IMR-90 (cell line): ENCODE measurements at regions not wholly inside any gene's neighbourhood (a gene's known extent, or its start where the extent isn't known, plus 50 kb on each side); places are given as distances from the start of the nearest gene placed in this dataset.

Experiments
- ATAC-seq: fragments of 200-7000 bp; cut with Tn5 transposase; 2 replicates; pipeline ENCODE4 v1.9.1; 2020; ENCODE audit warnings: low read depth, mild to moderate bottlenecking, moderate library complexity
- BruUV-seq: library from RNA; stranded (reverse); fragments of 400-500 nt; replicated peaks from 2 replicates; lab custom pipeline; 2021; lab: Mats Ljungman, UMichigan
- CTCF ChIA-PET: fragments of 300-600 bp; formaldehyde crosslinking; extraction: SDS; loops from one replicate; lab custom pipeline; 2021; ENCODE audit warnings: antibody characterized with exemption; lab: Yijun Ruan, JAX
- POLR2A ChIA-PET: fragments of 300-600 bp; sonication (Branson Sonifier 250); formaldehyde crosslinking; loops from one replicate; lab custom pipeline; 2022; ENCODE audit warnings: antibody characterized with exemption; ENCODE audit not compliant: unreplicated experiment; lab: Charles Lee
- DNase-seq: peaks from one replicate; pipeline ENCODE4 v3.0.0; 2013
- H2AFZ ChIP-seq: replicated peaks from 2 replicates; pipeline ENCODE3; 2013; ENCODE audit warnings: low read length, mild to moderate bottlenecking; ENCODE audit not compliant: poor library complexity
- H2AK5ac ChIP-seq: 2 replicates; pipeline ENCODE4 v1.6.1; 2013; ENCODE audit warnings: low read depth, low read length, inconsistent platforms
- H2AK9ac ChIP-seq: replicated peaks from 2 replicates; pipeline ENCODE3; 2013; ENCODE audit warnings: mild to moderate bottlenecking, low read depth, low read length, moderate library complexity; ENCODE audit not compliant: poor library complexity
- H2BK120ac ChIP-seq: 2 replicates; pipeline ENCODE4 v1.6.1; 2013; ENCODE audit warnings: low read depth, low read length, inconsistent platforms
- H2BK15ac ChIP-seq: 3 replicates; pipeline ENCODE4 v1.6.1; 2013; ENCODE audit warnings: low read depth, low read length, inconsistent platforms
- H2BK20ac ChIP-seq: 2 replicates; pipeline ENCODE4 v1.6.1; 2013; ENCODE audit warnings: low read depth, mild to moderate bottlenecking, inconsistent platforms, low read length, moderate library complexity
- H2BK5ac ChIP-seq: 2 replicates; pipeline ENCODE4 v1.6.1; 2013; ENCODE audit warnings: mild to moderate bottlenecking, low read depth, low read length, inconsistent platforms; ENCODE audit not compliant: poor library complexity, severe bottlenecking
- H3K14ac ChIP-seq: replicated peaks from 2 replicates; pipeline ENCODE4 v1.6.1; 2013; ENCODE audit warnings: low read depth, low read length, inconsistent platforms
- H3K18ac ChIP-seq: 2 replicates; pipeline ENCODE4 v1.6.1; 2013; ENCODE audit warnings: low read depth, low read length, control low read depth
- H3K23ac ChIP-seq: 2 replicates; pipeline ENCODE4 v1.6.1; 2013; ENCODE audit warnings: low read depth, low read length, inconsistent platforms
- H3K27ac ChIP-seq: 2 replicates; pipeline ENCODE4 v1.5.1; 2013; ENCODE audit warnings: mild to moderate bottlenecking, control low read depth, low read length; ENCODE audit not compliant: insufficient read depth
- H3K27me3 ChIP-seq: 2 replicates; pipeline ENCODE4 v1.6.1; 2013; ENCODE audit warnings: low read length; ENCODE audit not compliant: control insufficient read depth, insufficient read depth
- H3K36me3 ChIP-seq: 2 replicates; pipeline ENCODE4 v1.6.1; 2013; ENCODE audit warnings: low read length, mixed read lengths; ENCODE audit not compliant: control insufficient read depth, insufficient read depth
- H3K4ac ChIP-seq: 2 replicates; pipeline ENCODE4 v1.6.1; 2013; ENCODE audit warnings: low read depth, low read length, inconsistent platforms
- H3K4me1 ChIP-seq: 2 replicates; pipeline ENCODE4 v1.6.1; 2013; ENCODE audit warnings: low read length, mixed read lengths; ENCODE audit not compliant: control insufficient read depth, insufficient read depth
- H3K4me2 ChIP-seq: 2 replicates; pipeline ENCODE4 v1.6.1; 2013; ENCODE audit warnings: low read depth, mild to moderate bottlenecking, control low read depth, low read length, moderate library complexity
- H3K4me3 ChIP-seq: 2 replicates; pipeline ENCODE4 v1.5.1; 2013; ENCODE audit warnings: low read depth, mild to moderate bottlenecking, control low read depth, low read length, moderate library complexity; ENCODE audit not compliant: insufficient read depth
- H3K56ac ChIP-seq: 2 replicates; pipeline ENCODE4 v1.6.1; 2013; ENCODE audit warnings: low read length, inconsistent platforms; ENCODE audit not compliant: insufficient read depth; ENCODE audit errors: extremely low read depth
- H3K79me1 ChIP-seq, 2 experiments: 2 replicates each; pipeline ENCODE4 v1.6.1; 2013; ENCODE audit warnings: low read length in 2 of 2, inconsistent platforms in 1 of 2, low read depth in 1 of 2
- H3K9ac ChIP-seq: 2 replicates; pipeline ENCODE4 v1.6.1; 2013; ENCODE audit warnings: low read depth, low read length, control low read depth
- H3K9me1 ChIP-seq: 2 replicates; pipeline ENCODE4 v1.6.1; 2013; ENCODE audit warnings: low read length, inconsistent platforms; ENCODE audit not compliant: insufficient read depth
- H3K9me3 ChIP-seq: 2 replicates; pipeline ENCODE4 v1.6.1; 2013; ENCODE audit warnings: low read length; ENCODE audit not compliant: control insufficient read depth, insufficient read depth
- H4K20me1 ChIP-seq: 2 replicates; pipeline ENCODE4 v1.6.1; 2013; ENCODE audit warnings: low read length, inconsistent platforms; ENCODE audit not compliant: insufficient read depth
- H4K5ac ChIP-seq: 2 replicates; pipeline ENCODE4 v1.6.1; 2013; ENCODE audit warnings: mild to moderate bottlenecking, low read depth, low read length, control low read depth
- H4K8ac ChIP-seq, 2 experiments: 2 replicates each; pipeline ENCODE4 v1.6.1; 2013; ENCODE audit warnings: low read depth in 2 of 2, low read length in 2 of 2, control low read depth in 1 of 2, inconsistent platforms in 1 of 2
- H4K91ac ChIP-seq: 2 replicates; pipeline ENCODE4 v1.6.1; 2013; ENCODE audit warnings: low read depth, low read length, inconsistent platforms; ENCODE audit not compliant: insufficient read depth
- BHLHE40 ChIP-seq: fragments of 150-350 bp; IDR thresholded peaks from 2 replicates; pipeline ENCODE4 v1.6.1; 2016; ENCODE audit warnings: mild to moderate bottlenecking, low read depth, low read length
- CEBPB ChIP-seq: IDR thresholded peaks from 2 replicates; pipeline ENCODE4 v1.6.1; 2012; ENCODE audit warnings: low read depth, low read length, improper control_type of control experiment
- CHD1 ChIP-seq: IDR thresholded peaks from 2 replicates; pipeline ENCODE4 v1.6.1; 2012; ENCODE audit warnings: low read depth, low read length, improper control_type of control experiment
- FOS ChIP-seq: fragments of 150-350 bp; IDR thresholded peaks from 2 replicates; pipeline ENCODE4 v1.6.1; 2016; ENCODE audit warnings: low read depth, low read length
- MAFK ChIP-seq: IDR thresholded peaks from 2 replicates; pipeline ENCODE4 v1.6.1; 2012; ENCODE audit warnings: low read depth, low read length, improper control_type of control experiment
- MAZ ChIP-seq: IDR thresholded peaks from 2 replicates; pipeline ENCODE4 v1.6.1; 2012; ENCODE audit warnings: low read depth, mild to moderate bottlenecking, low read length, improper control_type of control experiment, moderate library complexity, borderline replicate concordance
- MXI1 ChIP-seq: IDR thresholded peaks from 2 replicates; pipeline ENCODE4 v1.6.1; 2012; ENCODE audit warnings: low read depth, mild to moderate bottlenecking, low read length, moderate library complexity, borderline replicate concordance
- NFE2L2 ChIP-seq: fragments of 150-350 bp; IDR thresholded peaks from 2 replicates; pipeline ENCODE4 v1.6.1; 2016; ENCODE audit warnings: low read depth, mild to moderate bottlenecking, low read length
- POLR2A ChIP-seq: IDR thresholded peaks from 2 replicates; pipeline ENCODE4 v1.6.1; 2012; ENCODE audit warnings: mild to moderate bottlenecking, low read depth, low read length
- RAD21 ChIP-seq: IDR thresholded peaks from 2 replicates; pipeline ENCODE4 v1.6.1; 2012; ENCODE audit warnings: low read length, improper control_type of control experiment
- RCOR1 ChIP-seq: IDR thresholded peaks from 2 replicates; pipeline ENCODE4 v1.6.1; 2012; ENCODE audit warnings: mild to moderate bottlenecking, low read length, improper control_type of control experiment; ENCODE audit not compliant: insufficient replicate concordance
- RFX5 ChIP-seq: IDR thresholded peaks from 2 replicates; pipeline ENCODE4 v1.8.0; 2012; ENCODE audit warnings: low read depth, mild to moderate bottlenecking, low read length, moderate library complexity
- WGBS, 2 experiments: methylation state at CpG; one replicate each; pipeline versions ENCODE4 v1.1.5 to v1.1.7; 2013; ENCODE audit warnings: missing lambda C conversion rate in 2 of 2; ENCODE audit not compliant: insufficient read length in 1 of 2; ENCODE audit errors: extremely low coverage in 2 of 2; 5-methylcytosine and 5-hydroxymethylcytosine counted together
- dilution Hi-C: fragments of 300-500 bp; cut with HindIII; formaldehyde crosslinking; loops from one replicate; pipeline ENCODE4 v1.14.3; 2018; ENCODE audit warnings: low sequenced_read_pairs; ENCODE audit not compliant: unreplicated experiment
- in situ Hi-C: fragments of 300-500 bp; cut with MboI; formaldehyde crosslinking; loops from 3 replicates; pipeline ENCODE4 v1.14.3; 2019; ENCODE audit warnings: low sequenced_read_pairs, inconsistent platforms, mixed read lengths
- intact Hi-C: fragments of 100-400 bp; cut with micrococcal nuclease; formaldehyde crosslinking; loops from 2 replicates; pipeline ENCODE4 v1.10.0; 2022
- TF ChIP-seq, protein P1 (sequence below): fragments of 150-350 bp; IDR thresholded peaks from 2 replicates; pipeline ENCODE4 v1.6.1; 2016; ENCODE audit warnings: low read depth, mild to moderate bottlenecking, low read length, moderate library complexity, borderline replicate concordance
- TF ChIP-seq, protein P2 (sequence below): fragments of 150-350 bp; IDR thresholded peaks from 2 replicates; pipeline ENCODE4 v1.6.1; 2017; ENCODE audit warnings: mild to moderate bottlenecking, antibody characterized with exemption, low read length, low read depth
- TF ChIP-seq, protein P3 (sequence below): conservative IDR thresholded peaks from 2 replicates; pipeline ENCODE4 v1.5.1; 2012; ENCODE audit warnings: mild to moderate bottlenecking, low read depth, low read length, improper control_type of control experiment

DNA sequence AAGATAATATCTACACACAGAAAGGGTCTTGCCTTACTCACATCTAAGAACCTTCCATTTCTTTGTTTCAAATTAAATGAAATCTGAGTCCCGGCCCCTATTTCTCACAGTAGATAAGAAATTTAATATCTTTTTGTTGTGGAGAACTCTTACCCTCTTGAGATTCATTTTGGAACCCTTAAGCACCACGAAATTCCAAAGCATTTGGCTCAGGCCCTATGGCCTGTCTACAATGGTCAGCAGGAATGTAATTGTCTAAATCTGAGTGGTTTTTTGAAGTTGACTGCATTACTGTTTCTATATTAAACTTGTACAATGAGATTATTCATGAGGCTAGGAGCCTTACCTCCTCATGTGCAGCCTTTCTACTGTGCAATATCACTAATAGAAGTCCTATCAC is 723.3 kb downstream of the TSN start:
- Histone ChIP-seq H4K20me1 (no peaks in the 10 kb centered on the region), H2BK5ac (no peak overlapping the region), H2AK9ac (no peak overlapping the region), H3K4ac (no peak overlapping the region), H2AFZ (no peak overlapping the region), H3K23ac (no peak overlapping the region), H3K27me3 (no peaks in the 10 kb centered on the region), H4K8ac (no peak overlapping the region), H2BK20ac (no peak overlapping the region), H3K4me1 (no peaks in the 10 kb centered on the region), H3K9me3 (peaks cover 5% of the 10 kb centered on the region; the same call in 1 of the 2 replicates), H3K9ac (no peak overlapping the region), H3K18ac (no peak overlapping the region), H2BK15ac (no peak overlapping the region), H3K9me1 (no peaks in the 10 kb centered on the region), H3K14ac (no peak overlapping the region), H2BK120ac (no peak overlapping the region), H3K36me3 (no peaks in the 10 kb centered on the region), H4K91ac (no peak overlapping the region), H3K56ac (no peak overlapping the region), H3K4me3 (no peak overlapping the region), H3K27ac (no peak overlapping the region), H2AK5ac (no peak overlapping the region), H3K79me1 (no peaks in the 10 kb centered on the region), H4K5ac (no peak overlapping the region), H3K4me2 (no peak overlapping the region)
- no CpG with 5 or more reads among the region's 2 CpGs for WGBS, 2 experiments
- no peak for DNase-seq
- intact Hi-C loops (no loop called here), in situ Hi-C loops (no loop called here), dilution Hi-C loops (no loop called here)
- TF ChIP-seq MAZ (no peak), NFE2L2 (no peak), BHLHE40 (no peak), RAD21 (no peak), FOS (no peak), MXI1 (no peak), POLR2A (no peak), CEBPB (no peak), RFX5 (no peak), CHD1 (no peak), MAFK (no peak), RCOR1 (no peak)
- TF ChIP-seq, protein P1, sequence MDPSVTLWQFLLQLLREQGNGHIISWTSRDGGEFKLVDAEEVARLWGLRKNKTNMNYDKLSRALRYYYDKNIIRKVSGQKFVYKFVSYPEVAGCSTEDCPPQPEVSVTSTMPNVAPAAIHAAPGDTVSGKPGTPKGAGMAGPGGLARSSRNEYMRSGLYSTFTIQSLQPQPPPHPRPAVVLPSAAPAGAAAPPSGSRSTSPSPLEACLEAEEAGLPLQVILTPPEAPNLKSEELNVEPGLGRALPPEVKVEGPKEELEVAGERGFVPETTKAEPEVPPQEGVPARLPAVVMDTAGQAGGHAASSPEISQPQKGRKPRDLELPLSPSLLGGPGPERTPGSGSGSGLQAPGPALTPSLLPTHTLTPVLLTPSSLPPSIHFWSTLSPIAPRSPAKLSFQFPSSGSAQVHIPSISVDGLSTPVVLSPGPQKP: no peak
- TF ChIP-seq, protein P2, sequence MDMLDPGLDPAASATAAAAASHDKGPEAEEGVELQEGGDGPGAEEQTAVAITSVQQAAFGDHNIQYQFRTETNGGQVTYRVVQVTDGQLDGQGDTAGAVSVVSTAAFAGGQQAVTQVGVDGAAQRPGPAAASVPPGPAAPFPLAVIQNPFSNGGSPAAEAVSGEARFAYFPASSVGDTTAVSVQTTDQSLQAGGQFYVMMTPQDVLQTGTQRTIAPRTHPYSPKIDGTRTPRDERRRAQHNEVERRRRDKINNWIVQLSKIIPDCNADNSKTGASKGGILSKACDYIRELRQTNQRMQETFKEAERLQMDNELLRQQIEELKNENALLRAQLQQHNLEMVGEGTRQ: no peak
- TF ChIP-seq, protein P3, sequence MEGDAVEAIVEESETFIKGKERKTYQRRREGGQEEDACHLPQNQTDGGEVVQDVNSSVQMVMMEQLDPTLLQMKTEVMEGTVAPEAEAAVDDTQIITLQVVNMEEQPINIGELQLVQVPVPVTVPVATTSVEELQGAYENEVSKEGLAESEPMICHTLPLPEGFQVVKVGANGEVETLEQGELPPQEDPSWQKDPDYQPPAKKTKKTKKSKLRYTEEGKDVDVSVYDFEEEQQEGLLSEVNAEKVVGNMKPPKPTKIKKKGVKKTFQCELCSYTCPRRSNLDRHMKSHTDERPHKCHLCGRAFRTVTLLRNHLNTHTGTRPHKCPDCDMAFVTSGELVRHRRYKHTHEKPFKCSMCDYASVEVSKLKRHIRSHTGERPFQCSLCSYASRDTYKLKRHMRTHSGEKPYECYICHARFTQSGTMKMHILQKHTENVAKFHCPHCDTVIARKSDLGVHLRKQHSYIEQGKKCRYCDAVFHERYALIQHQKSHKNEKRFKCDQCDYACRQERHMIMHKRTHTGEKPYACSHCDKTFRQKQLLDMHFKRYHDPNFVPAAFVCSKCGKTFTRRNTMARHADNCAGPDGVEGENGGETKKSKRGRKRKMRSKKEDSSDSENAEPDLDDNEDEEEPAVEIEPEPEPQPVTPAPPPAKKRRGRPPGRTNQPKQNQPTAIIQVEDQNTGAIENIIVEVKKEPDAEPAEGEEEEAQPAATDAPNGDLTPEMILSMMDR: no peak
- no peak for ATAC-seq
- ChIA-PET POLR2A (no interaction called here), CTCF (no interaction called here)
- no TSS peak for BruUV-seq
